GM18868 (cell line): ENCODE measurements at regions not wholly inside any gene's neighbourhood (a gene's known extent, or its start where the extent isn't known, plus 50 kb on each side); places are given as distances from the start of the nearest gene placed in this dataset.
"Not testable (repeated sequence)": the region's sequence is repeated elsewhere in the genome, so short reads cannot be mapped to it uniquely, and the experiment has no call there.

Source experiments
- ATAC-seq: cut with Tn5 transposase; IDR thresholded peaks from one replicate; pipeline ENCODE4 v1.9.1; 2021; ENCODE audit warnings: mild to moderate bottlenecking, moderate library complexity; ENCODE audit not compliant: unreplicated experiment

DNA sequence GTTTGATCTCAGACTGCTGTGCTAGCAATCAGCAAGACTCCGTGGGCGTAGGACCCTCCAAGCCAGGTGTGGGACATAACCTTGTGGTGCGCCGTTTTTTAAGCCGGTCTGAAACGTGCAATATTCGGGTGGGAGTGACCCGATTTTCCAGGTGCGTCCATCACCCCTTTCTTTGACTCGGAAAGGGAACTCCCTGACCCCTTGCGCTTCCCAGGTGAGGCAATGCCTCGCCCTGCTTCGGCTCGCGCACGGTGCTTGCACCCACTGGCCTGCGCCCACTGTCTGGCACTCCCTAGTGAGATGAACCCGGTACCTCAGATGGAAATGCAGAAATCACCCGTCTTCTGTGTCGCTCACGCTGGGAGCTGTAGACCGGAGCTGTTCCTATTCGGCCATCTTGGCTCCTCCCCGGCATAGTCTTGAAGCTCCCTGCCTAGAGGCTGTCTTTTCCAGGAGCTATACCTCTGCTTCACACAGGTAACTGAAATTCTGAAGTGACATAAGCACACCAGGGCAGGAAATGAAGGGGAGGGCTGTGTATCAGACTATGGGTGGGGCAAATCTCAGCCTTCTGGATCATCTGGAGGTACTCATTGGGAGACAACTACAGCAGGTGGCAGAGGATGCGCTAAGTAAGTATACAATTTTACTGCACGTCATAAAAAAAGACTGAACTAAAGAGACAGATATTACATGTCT lies 252.1 kb upstream of the POT1 start:
- ATAC-seq, result not testable (repeated sequence)

DNA sequence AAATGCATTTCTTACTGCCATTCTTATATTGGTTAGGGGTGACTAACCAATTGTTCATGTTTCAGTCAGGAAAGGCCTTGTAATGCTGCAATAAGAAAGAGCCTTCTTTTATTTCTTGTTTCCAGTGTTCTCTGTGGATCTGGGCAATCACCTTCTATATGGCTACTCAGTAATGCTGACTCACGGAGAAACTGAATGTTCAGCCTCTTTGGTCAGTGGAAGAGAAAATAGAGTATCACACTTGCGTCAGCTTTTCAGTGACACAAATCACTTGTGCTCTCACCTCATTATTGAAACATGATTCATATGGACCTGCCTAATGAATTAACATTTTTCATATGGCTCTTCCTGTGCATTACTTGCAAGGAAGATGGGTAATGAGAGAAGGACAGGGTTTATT lies 243.9 kb upstream of the POT1 start:
- ATAC-seq, result no peak

DNA sequence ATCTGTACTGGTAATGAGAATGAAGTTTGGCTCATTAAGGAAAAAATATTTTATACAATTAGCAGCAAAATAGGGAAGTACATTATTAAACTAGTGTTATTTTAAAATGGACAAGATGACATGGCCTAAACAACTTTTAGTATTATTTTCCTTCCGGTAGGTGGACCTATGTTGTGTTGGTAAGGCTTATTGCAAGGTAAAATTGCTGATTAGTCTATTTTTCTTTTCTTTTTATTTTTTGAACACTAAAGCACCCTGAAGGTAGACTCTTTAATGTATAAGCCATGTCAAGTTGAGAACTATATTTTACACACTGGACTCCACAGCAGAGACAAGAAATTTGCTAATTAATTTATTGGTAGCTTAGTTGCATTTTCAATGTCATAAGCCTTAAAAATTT lies 239.5 kb upstream of the POT1 start:
- ATAC-seq, result no peak

DNA sequence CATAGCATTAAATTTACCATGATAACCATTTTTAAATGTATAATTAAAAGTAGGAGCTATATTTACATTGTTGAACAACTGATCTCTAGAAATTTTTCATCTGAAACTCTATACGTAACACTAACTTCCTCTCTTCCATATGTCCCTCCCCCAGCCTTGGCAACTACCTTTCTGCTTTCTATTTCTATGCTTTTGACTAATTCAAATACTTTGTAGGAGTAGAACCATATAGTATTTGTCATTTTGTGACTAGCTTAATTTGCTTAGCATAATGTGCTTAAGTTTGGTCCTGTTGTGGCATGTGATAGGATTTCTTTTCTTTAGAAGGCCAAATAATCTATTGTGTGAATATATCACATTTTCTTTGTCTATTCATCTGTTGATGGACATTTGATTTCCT lies 225.3 kb upstream of the POT1 start:
- ATAC-seq, result peak; percentile 72

DNA sequence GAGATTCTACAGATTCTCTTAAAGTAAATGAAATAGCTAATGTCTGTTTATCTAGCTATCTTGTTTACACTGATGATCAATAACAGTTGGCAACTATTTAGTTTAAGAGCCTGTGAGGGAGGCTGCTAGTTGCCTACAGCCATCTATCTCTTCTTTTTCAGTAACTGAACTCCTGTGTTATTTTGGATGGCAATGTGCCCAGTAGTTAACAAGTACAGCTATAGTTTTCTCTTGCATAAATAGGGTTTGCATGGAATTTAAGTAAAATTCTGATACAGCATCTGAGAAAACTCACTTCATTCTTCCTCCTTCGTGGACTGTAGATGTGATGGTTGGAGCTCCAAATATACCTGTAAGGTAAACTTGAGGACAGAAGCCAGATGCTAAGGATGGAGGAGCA lies 219.5 kb upstream of the POT1 start:
- ATAC-seq, result no peak

DNA sequence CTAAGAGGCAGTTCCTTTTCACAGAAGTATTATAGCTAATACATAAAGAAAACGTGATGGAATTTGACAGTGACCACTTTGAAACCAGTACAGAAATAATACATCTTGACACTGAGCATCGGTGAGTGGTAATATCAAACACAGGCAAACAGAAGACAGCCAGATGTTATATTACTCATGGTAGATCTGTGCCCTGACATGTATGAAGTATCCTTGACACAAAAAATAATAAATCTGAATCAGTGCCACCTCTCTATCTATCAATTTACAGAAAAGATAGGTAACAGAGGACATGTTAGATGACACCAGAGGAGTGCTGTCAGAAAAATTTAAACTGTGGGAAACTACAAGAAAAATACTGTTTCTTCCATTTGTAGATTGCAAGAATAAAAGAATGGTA lies 217.4 kb upstream of the POT1 start:
- no peak for ATAC-seq

DNA sequence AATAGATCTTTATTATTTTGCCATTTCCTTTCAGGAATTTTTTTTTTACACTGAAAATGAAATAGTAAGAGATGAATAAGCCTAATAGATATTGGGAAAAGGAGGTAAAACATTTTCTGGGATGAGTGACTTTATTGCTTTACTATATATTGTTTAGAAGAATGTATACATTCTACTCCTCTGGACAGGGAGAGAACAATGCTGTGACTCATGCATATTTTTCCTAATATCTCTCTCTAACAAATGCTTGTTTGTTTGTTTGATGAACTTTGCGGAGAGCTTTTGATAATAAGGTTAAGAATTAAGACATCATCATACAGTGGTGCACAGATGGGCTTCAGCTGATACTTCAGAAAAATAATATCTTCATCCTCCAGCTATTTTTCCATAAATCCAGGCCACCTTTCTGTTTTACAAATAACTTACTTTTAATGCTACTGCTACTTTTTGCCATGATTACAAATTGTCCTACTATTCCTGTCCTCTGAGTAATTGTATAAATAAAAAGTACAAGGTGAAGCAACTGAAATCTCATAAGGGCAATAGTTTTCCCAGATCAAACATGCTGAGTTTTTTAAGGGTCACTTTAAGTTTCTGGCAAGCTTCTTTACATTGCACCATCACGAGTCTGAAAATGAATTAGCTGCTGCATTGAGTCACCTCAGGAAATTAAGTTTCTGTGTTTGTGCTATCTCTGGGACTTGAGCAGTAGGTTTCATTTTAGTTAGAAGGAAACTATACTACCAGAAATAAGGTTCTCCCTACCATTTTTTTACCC lies 207.3 kb upstream of the POT1 start:
- no peak for ATAC-seq

DNA sequence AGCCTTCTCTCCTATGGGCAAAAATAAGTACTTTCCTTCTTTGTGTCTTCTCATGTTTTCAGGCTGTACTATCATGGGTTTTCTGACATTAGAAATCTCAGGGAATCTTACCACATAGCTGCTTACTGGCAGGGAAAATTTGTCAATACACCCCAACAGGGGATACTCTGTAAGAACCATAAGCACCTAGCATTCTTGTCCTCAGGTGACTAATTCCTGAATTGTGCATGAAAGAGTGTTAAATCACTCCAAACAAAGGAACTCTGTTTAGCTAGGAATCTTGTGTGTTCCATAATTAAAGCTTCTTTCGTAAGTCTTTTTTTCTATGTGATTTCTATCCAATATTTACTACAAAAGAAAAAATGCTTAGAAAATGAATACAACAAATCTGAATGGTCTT lies 206.7 kb upstream of the POT1 start:
- no peak for ATAC-seq

DNA sequence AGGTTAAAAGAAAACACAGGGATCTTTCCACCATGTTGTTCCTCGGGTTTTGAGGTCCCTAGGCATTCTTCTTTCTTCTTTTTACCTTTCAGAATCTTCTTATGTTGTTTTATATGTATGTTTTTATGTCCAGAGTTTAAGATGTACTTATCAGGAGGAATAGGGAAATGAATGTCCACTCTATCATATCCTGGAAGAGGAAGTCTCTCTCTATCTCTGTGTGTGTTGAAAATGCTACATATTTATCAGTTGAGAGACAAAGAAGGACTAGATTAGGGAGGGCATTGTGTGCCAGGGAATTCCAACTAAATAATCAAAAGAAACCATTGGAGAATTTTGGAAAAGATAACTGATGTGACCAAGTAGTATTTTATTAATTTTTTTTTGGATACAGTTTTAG lies 200.5 kb upstream of the POT1 start:
- ATAC-seq, result no peak

DNA sequence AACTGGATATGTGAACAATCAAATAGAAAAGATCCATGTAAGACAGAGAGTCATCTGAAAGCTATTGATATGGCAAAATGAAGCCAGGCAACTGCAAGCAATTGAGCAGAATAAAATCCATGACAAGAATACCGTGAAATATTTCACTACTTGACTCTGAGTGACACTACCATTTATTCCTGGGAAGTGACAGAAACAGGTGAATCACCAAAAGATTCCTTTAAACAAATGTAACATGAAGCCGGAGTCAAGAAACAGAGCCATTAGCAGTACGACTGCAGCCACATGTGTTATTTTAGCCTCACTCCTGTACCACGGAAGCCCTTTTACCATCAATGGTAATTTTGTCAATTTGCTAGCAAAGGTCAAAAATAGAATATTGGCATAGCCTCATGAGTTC lies 197.7 kb upstream of the POT1 start:
- no peak for ATAC-seq

DNA sequence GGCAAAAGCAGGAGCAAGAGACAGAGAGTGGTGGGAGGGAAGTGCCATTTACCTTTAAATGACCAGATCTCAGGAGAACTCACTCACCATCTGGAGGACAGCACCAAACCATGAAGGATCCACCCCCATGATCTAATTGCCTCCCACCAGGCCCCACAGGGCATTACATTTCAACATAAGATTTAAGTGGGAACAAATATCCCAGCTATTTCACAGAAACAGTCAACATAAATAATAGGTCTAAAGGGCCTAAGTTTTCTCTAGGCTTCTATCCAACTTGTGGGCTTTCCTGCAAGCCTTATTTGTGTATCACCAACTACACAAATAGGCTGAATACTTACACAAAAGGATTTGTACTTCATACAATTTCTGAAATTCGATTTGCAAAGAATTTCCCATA lies 196.8 kb upstream of the POT1 start:
- ATAC-seq, result no peak

DNA sequence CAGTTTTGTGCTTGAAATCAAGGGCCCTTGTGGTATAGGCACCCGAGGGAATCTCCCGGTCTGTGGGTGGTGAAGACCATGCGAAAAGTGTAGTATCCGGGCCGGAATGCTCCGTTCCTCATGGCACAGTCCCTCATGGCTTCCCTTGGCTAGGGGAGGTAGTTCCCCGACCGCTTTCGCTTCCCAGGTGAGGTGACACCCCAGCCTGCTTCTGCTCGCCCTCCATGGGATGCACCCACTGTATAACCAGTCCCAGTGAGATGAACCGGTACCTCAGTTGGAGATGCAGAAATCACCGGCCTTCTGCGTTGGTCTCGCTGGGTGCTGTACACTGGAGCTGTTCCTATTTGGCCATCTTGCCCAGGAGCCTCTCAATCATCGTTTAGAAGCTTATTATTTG lies 195.7 kb upstream of the POT1 start:
- ATAC-seq, result no peak

DNA sequence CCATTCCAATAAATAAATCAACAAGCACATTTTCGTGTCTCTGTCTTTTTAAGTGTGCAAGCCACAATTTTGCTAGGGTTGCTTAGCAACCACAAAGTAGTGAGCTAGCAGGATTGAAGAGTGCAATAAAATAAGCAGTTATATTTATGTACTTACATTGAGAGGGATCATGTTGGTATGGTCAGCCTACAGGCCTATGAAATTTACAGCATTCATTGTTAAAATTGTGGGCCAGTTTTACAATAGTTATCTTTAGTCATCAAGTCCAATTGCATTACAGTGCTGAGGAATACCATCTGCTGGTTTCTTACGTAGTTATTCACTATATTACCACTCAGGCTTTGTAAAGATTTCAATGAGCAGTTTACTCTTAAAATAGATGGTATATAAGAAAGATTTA lies 192.5 kb upstream of the POT1 start:
- no peak for ATAC-seq

DNA sequence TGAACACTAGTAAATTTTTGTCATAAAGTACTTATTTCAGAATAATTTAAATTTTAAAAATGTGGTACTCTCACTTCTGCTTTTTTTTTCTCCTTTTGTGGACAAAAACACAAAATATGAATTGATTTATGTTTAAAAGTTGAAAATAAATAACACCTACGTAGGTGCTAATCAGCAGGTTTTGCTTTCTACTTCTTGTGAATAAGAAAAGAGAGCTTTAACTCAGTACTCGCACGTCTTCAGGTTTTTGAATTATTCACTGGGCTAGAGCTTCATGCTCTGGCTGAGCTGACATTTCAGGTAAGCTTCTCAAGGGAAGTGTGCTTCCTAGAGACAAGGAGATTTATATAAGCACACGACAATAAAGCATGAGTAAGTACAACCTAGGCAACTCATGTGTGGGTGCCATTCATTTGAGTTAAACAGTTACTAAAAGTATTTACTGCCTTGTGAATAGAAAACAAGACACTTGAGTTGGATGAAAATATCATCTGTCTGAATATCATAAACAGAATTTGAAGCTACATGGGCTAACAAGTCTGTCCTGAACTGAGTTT lies 190.0 kb upstream of the POT1 start:
- no peak for ATAC-seq

DNA sequence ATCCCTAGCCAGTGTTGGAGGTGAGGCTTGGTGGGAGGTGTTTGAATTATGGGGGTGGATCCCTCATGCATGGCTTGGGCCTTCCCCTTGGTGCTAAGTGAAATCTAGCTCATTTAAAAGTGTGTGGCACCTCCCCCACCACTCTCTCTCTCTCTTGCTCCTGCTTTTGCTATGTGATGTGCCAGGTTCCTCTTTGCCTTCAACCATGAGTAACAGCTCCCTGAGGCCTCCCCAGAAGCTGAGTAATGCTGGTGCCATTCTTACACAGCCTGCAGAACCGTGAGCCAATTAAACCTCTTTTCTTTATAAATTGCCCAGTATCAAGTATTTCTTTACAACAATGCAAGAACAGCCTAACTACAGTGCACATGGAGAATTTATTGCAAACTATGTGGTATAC lies 188.8 kb upstream of the POT1 start:
- ATAC-seq, result no peak

DNA sequence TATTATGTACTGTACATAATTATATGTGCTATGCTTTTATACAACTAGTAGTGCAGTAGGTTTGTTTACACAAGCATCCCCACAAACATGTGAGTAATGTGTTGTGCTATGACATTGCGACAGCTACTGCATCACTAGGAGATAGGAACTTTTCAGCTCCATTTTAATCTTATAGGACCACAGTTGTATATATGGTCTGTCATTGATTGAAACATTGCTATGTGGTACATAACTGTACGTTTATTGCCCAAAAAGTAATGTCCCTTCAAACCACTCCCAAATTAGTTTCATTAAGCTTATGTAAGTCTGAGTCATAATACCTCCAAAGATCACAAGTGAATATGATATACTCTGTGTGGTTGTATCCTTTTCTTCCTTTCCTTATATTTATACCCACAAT lies 183.2 kb upstream of the POT1 start:
- ATAC-seq, result no peak

DNA sequence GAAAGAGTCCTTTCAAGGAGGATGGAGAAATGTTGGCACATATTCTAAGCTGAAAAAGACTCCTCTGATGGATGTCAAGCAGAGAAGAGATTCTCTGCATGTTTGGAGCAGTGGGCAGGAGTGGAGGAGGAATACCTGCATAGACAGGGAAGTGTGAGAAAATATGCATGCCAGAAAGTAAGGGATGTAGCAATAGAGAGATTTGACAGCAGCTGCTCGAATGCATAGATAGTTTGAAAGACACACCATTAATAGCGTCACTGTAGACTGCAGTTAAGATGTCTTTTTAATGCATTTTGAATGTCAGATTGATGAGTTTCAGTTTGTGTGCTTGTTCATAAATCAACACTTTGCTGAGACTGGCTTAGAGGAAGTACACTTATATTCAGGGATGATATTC lies 169.9 kb upstream of the POT1 start:
- ATAC-seq, result no peak

DNA sequence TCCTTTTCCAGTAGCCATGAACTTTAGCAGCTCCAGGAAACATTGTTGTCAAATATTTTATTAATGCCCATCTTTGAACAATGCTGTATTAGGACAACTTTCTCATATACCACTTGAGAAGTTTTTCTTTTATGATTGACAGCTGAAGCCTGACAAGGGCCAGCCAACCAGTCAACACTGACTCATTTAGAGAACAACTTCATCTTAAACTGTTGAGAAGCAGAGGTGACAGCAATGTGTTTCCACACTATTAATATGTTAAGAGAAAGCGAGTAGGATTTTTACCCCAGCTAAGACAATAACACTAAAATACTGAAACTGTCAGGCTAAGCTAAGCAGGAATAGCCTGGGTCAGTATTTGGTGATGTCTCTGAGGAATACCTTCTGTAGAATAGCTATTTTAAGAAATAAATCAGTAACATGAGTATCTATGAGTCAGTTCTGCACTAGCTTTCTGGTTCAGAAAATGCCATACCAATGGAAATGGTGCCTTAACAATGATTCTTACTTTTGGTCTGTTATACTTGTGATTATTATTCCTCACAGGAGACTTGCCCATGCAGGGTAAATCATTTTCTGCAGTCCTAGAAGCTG lies 168.8 kb upstream of the POT1 start:
- ATAC-seq, result peak; percentile 97

DNA sequence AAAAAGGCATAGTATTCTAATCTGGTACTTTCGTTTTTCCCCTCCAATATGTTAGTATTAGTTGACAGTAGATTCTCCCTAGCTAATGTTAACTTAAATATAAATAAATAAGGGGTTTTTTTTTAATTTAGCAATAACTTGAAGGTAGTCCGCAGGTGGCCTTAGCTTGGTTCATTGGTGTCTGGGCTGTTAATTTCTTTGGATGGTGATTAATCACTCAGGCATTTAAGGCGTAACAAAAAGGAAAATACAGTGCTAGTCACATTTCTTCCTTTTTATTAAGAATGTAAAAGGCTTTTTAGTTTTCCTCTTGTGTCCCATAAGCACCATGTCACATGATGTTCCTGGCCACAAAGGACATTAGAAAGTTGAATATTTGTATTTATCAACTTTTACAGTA lies 161.0 kb upstream of the POT1 start:
- ATAC-seq, result no peak

DNA sequence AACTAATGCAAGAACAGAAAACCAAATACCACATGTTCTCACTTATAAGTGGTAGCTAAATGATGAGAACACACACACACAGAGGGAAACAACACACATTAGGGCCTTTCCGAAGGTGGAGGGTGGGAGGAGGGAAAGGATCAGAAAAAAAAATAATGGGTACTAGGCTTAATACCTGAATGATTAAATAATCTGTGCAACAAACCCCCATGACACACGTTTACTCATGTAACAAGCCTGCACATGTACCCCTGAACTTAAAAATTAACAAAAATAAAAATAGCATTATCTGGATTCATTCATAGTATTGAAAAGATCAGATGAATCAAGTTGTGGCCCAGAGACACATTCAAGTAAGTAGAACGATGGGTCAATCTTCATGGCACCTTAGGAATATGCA lies 159.5 kb upstream of the POT1 start:
- ATAC-seq, result no peak

DNA sequence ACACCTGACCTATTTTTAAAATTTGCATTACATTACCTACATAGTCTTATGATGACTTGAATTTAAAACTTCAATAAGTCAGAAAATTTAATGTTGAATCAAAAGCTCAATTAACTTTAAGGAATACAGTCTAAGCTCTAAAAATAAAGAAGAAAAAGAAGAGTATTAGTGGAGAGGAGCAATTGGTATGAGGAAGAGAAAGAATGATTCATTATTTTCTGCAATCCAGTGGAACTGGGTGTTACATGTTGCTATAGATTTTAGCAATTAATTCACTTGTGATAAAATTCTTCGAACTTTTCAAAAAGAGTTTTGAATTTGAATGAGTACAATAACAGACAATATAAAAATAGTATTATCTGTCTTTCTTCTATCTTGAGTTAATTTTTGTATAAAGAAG lies 158.9 kb upstream of the POT1 start:
- no peak for ATAC-seq

DNA sequence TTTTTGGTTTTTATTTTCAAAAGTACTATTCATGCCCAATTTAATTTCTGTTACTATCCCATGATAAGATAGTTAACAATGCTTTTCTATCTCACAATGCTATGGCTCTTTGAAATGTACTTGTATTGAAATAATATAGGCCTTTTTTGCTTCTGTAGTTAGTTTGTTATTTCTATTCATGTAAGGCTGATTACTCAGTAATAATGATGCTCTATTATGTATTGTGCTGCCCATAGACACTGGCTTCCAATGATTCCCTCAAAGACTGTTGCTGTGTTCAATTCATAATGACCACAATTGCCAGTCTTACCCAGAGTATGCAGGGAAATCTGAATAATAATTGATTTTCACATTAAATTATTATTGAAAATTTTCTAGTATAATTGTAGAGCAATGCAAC lies 155.5 kb upstream of the POT1 start:
- ATAC-seq, result no peak
